ENCODE measurements at regions not wholly inside any gene's neighbourhood (a gene's known extent, or its start where the extent isn't known, plus 50 kb on each side); places are given as distances from the start of the nearest gene placed in this dataset.

GRCh38 chr2:201559067-201559710 is 84.1 kb downstream of the TMEM237 start:
- TF ChIP-seq POLR2AphosphoS5 (IDR thresholded peaks at IDR 0.05; ENCODE audit: insufficient read depth, low read depth, low read length) (no peak), CTCF (IDR thresholded peaks at IDR 0.05; ENCODE audit: extremely low read depth in 1 of 2, insufficient read depth in 1 of 2, low read depth in 1 of 2, low read length in 2 of 2) (no peak), POLR2A (IDR thresholded peaks at IDR 0.05; ENCODE audit: low read depth, low read length) (no peak), MAX (IDR thresholded peaks at IDR 0.05; ENCODE audit: insufficient read depth, insufficient read length) (no peak), EZH2 (IDR thresholded peaks at IDR 0.05; ENCODE audit: borderline replicate concordance, low read depth, low read length, severe bottlenecking) (no peak), MYC (IDR thresholded peaks at IDR 0.05; ENCODE audit: low read depth, low read length) (no peak), JUN (IDR thresholded peaks at IDR 0.05; ENCODE audit: borderline replicate concordance, insufficient read depth, insufficient read length, low read depth) (no peak), GATA2 (IDR thresholded peaks at IDR 0.05; ENCODE audit: insufficient read depth, insufficient read length, low read depth, low read length) (no peak)
